GM12878 (cell line): ENCODE measurements at regions not wholly inside any gene's neighbourhood (a gene's known extent, or its start where the extent isn't known, plus 50 kb on each side); places are given as distances from the start of the nearest gene placed in this dataset.

Source experiments
- CHD2 ChIP-seq: IDR thresholded peaks from 2 replicates; pipeline ENCODE4 v1.6.1; 2011; ENCODE audit warnings: low read depth, low read length, improper control_type of control experiment, borderline replicate concordance
- CTCF ChIP-seq, 3 experiments: IDR thresholded peaks in 2 of 3; conservative IDR thresholded peaks in 1 of 3; 2 replicates each; pipeline ENCODE4 v1.5.1; 2011; ENCODE audit warnings: low read depth in 3 of 3, low read length in 3 of 3, mild to moderate bottlenecking in 3 of 3, control low read depth in 2 of 3, moderate library complexity in 2 of 3, inconsistent platforms in 1 of 3, mixed read lengths in 1 of 3; ENCODE audit not compliant: control insufficient read depth in 2 of 3, insufficient read depth in 1 of 3; ENCODE audit errors: extremely low read depth in 1 of 3
- DPF2 ChIP-seq: fragments of 450-650 bp; IDR thresholded peaks from 2 replicates; pipeline ENCODE4 v1.6.1; 2017; ENCODE audit warnings: mild to moderate bottlenecking
- EGR1 ChIP-seq, 2 experiments: IDR thresholded peaks; 1 replicate in 1 of 2; 2 replicates in 1 of 2; pipeline ENCODE4 v1.6.1; 2011 to 2012; ENCODE audit warnings: low read depth in 2 of 2, low read length in 2 of 2, borderline replicate concordance in 1 of 2, mild to moderate bottlenecking in 1 of 2, moderate library complexity in 1 of 2
- EP300 ChIP-seq, 2 experiments: fragments of 150-350 bp in 1 of 2; IDR thresholded peaks; 2 replicates each; pipeline ENCODE4 v1.6.1; 2011 to 2012; ENCODE audit warnings: low read depth in 2 of 2, low read length in 2 of 2, borderline replicate concordance in 1 of 2, improper control_type of control experiment in 1 of 2, inconsistent platforms in 1 of 2; ENCODE audit not compliant: control insufficient read depth in 1 of 2
- HDGF ChIP-seq: fragments of 450-650 bp; IDR thresholded peaks from 2 replicates; pipeline ENCODE4 v1.6.1; 2016; ENCODE audit warnings: antibody characterized with exemption
- KDM1A ChIP-seq: fragments of 200-600 bp; sonication (generic); IDR thresholded peaks from 2 replicates; pipeline ENCODE4 v1.6.1; 2016; ENCODE audit warnings: borderline replicate concordance
- MXI1 ChIP-seq: fragments of 150-350 bp; IDR thresholded peaks from 2 replicates; pipeline ENCODE4 v1.6.1; 2011; ENCODE audit warnings: low read depth, mild to moderate bottlenecking, inconsistent platforms, low read length, improper control_type of control experiment
- RFX5 ChIP-seq: IDR thresholded peaks from 2 replicates; pipeline ENCODE4 v1.6.1; 2011; ENCODE audit warnings: low read depth, low read length, improper control_type of control experiment

- TF ChIP-seq EP300 (IDR thresholded peaks at IDR 0.05; ENCODE audit: borderline replicate concordance in 1 of 2, control insufficient read depth in 1 of 2, low read depth in 2 of 2, low read length in 2 of 2), result no peak
- TF ChIP-seq RFX5, result no peak
- no peak for TF ChIP-seq CHD2
- no peak for TF ChIP-seq CTCF (IDR thresholded peaks at IDR 0.05 in 2 of 3, conservative IDR thresholded peaks at IDR 0.05 in 1 of 3; ENCODE audit: control insufficient read depth in 2 of 3, extremely low read depth in 1 of 3, insufficient read depth in 1 of 3, low read depth in 3 of 3, low read length in 3 of 3)
- TF ChIP-seq DPF2, result no peak
- TF ChIP-seq HDGF, result no peak
- no peak for TF ChIP-seq MXI1
- no peak for TF ChIP-seq KDM1A
- TF ChIP-seq EGR1 (IDR thresholded peaks at IDR 0.05; ENCODE audit: borderline replicate concordance in 1 of 2, low read depth in 2 of 2, low read length in 2 of 2), result no peak
Observed at GRCh38 chr6:167426084-167426483, 101.2 kb downstream of the TTLL2 start.
